ENCODE measurements at regions not wholly inside any gene's neighbourhood (a gene's known extent, or its start where the extent isn't known, plus 50 kb on each side); places are given as distances from the start of the nearest gene placed in this dataset.
"Not testable (repeated sequence)": the region's sequence is repeated elsewhere in the genome, so short reads cannot be mapped to it uniquely, and the experiment has no call there.

- DNase-seq = not testable (repeated sequence)
These were observed 635.0 kb downstream of the RPIA start for GRCh38 chr2:89326455-89326854.

- not testable (repeated sequence) for DNase-seq
These were observed 637.3 kb downstream of the RPIA start for GRCh38 chr2:89328790-89329189.

All from NCI-H446 (cell line).